ENCODE measurements at regions not wholly inside any gene's neighbourhood (a gene's known extent, or its start where the extent isn't known, plus 50 kb on each side); places are given as distances from the start of the nearest gene placed in this dataset.

GRCh38 chr15:54841701-54842305, 354.9 kb downstream of the RSL24D1 start:
- TF ChIP-seq POLR2AphosphoS5 (IDR thresholded peaks at IDR 0.05; ENCODE audit: low read depth, low read length): no peak
- TF ChIP-seq CTCF (IDR thresholded peaks at IDR 0.05 in 2 of 3, conservative IDR thresholded peaks at IDR 0.05 in 1 of 3; ENCODE audit: borderline replicate concordance in 1 of 3, insufficient read depth in 1 of 3, low read depth in 2 of 3, low read length in 2 of 3): no peak
- no peak for TF ChIP-seq EZH2 (IDR thresholded peaks at IDR 0.05)
- no peak for TF ChIP-seq RAD21 (IDR thresholded peaks at IDR 0.05; ENCODE audit: low read depth)
- TF ChIP-seq ZFX (IDR thresholded peaks at IDR 0.05): no peak
- no peak for TF ChIP-seq POLR2A (IDR thresholded peaks at IDR 0.05; ENCODE audit: borderline replicate concordance, extremely low read depth, insufficient read depth, insufficient read length)
- TF ChIP-seq EZH2phosphoT487 (IDR thresholded peaks at IDR 0.05; ENCODE audit: borderline replicate concordance): no peak
- no peak for TF ChIP-seq JUND (IDR thresholded peaks at IDR 0.05)
- TF ChIP-seq SIN3A (IDR thresholded peaks at IDR 0.05; ENCODE audit: low read depth): no peak
- TF ChIP-seq YY1 (IDR thresholded peaks at IDR 0.05; ENCODE audit: extremely low read depth, insufficient replicate concordance, low read depth, low read length): no peak
- no peak for TF ChIP-seq ATF3 (IDR thresholded peaks at IDR 0.05)
- no peak for TF ChIP-seq SP1 (IDR thresholded peaks at IDR 0.05; ENCODE audit: low read depth)
- no peak for TF ChIP-seq EGR1 (IDR thresholded peaks at IDR 0.05; ENCODE audit: low read depth)

Measured in HCT116 (cell line).